Liver (tissue), 3 donors: ENCODE measurements at regions not wholly inside any gene's neighbourhood (a gene's known extent, or its start where the extent isn't known, plus 50 kb on each side); places are given as distances from the start of the nearest gene placed in this dataset.

Experiments
- GABPA ChIP-seq, 2 donors: IDR thresholded peaks in 1 of 2; conservative IDR thresholded peaks in 1 of 2; 2 replicates each; pipeline ENCODE4 v1.6.1; 2016; ENCODE audit warnings: antibody characterized with exemption in 2 of 2, mild to moderate bottlenecking in 1 of 2, moderate library complexity in 1 of 2
- HNF4A ChIP-seq, 2 donors: conservative IDR thresholded peaks; 2 replicates each; pipeline ENCODE4 v1.6.1; 2016; ENCODE audit warnings: antibody characterized with exemption in 2 of 2, mild to moderate bottlenecking in 2 of 2
- HNF4G ChIP-seq: IDR thresholded peaks from 2 replicates; pipeline ENCODE4 v1.6.1; 2016; ENCODE audit warnings: antibody characterized with exemption
- RAD21 ChIP-seq, 2 donors: IDR thresholded peaks; 2 replicates each; pipeline ENCODE4 v1.6.1; 2016; ENCODE audit warnings: antibody characterized with exemption in 2 of 2, mild to moderate bottlenecking in 2 of 2
- RXRA ChIP-seq, 2 donors: IDR thresholded peaks; 2 replicates each; pipeline ENCODE4 v1.6.1; 2017 to 2018; ENCODE audit warnings: antibody characterized with exemption in 2 of 2, mild to moderate bottlenecking in 1 of 2
- SP1 ChIP-seq: IDR thresholded peaks from 2 replicates; pipeline ENCODE4 v1.6.1; 2018; ENCODE audit warnings: antibody characterized with exemption, mild to moderate bottlenecking
- YY1 ChIP-seq: IDR thresholded peaks from 2 replicates; pipeline ENCODE4 v1.6.1; 2016; ENCODE audit warnings: antibody characterized with exemption, mild to moderate bottlenecking
- TF ChIP-seq, protein P1 (sequence below): fragments of 150-350 bp; IDR thresholded peaks from 2 replicates; pipeline ENCODE4 v1.5.1; 2017; ENCODE audit warnings: improper control_type of control experiment, low read depth, low read length; ENCODE audit not compliant: missing input control
- TF ChIP-seq, protein P2 (sequence below): IDR thresholded peaks from 2 replicates; pipeline ENCODE4 v1.6.1; 2016; ENCODE audit warnings: antibody characterized with exemption
- TF ChIP-seq, protein P3 (sequence below): IDR thresholded peaks from 2 replicates; pipeline ENCODE4 v1.6.1; 2016; ENCODE audit warnings: antibody characterized with exemption
- TF ChIP-seq, protein P4 (sequence below): IDR thresholded peaks from 2 replicates; pipeline ENCODE4 v1.6.1; 2016; ENCODE audit warnings: antibody characterized with exemption, mild to moderate bottlenecking
- donor health status: healthy.
- donor health status: healthy.

DNA sequence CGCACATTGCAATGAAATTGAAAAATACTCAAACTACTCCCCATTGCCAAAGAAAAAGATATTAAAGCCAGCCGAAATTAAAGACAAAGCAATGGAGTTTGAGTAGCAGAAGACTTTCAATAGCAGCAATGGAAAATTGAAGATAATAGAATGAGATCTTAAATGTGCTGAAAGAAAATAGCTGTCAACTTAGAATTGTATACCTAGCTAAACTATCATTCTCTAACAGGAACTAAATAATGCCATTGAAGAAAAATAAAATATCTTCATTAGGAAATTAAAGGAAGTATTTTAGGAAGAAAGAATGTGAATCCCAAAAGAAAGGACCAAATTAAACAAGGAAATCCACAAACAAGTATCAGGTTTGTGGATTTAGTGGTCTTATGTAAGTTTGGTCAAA is 165.6 kb downstream of the USP31 start:
- TF ChIP-seq, protein P1, sequence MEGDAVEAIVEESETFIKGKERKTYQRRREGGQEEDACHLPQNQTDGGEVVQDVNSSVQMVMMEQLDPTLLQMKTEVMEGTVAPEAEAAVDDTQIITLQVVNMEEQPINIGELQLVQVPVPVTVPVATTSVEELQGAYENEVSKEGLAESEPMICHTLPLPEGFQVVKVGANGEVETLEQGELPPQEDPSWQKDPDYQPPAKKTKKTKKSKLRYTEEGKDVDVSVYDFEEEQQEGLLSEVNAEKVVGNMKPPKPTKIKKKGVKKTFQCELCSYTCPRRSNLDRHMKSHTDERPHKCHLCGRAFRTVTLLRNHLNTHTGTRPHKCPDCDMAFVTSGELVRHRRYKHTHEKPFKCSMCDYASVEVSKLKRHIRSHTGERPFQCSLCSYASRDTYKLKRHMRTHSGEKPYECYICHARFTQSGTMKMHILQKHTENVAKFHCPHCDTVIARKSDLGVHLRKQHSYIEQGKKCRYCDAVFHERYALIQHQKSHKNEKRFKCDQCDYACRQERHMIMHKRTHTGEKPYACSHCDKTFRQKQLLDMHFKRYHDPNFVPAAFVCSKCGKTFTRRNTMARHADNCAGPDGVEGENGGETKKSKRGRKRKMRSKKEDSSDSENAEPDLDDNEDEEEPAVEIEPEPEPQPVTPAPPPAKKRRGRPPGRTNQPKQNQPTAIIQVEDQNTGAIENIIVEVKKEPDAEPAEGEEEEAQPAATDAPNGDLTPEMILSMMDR = no peak
- TF ChIP-seq RAD21 (IDR thresholded peaks at IDR 0.05) = no peak
- TF ChIP-seq, protein P2, sequence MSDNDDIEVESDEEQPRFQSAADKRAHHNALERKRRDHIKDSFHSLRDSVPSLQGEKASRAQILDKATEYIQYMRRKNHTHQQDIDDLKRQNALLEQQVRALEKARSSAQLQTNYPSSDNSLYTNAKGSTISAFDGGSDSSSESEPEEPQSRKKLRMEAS = no peak
- no peak for TF ChIP-seq GABPA (IDR thresholded peaks at IDR 0.05 in 1 of 2, conservative IDR thresholded peaks at IDR 0.05 in 1 of 2)
- TF ChIP-seq, protein P3, sequence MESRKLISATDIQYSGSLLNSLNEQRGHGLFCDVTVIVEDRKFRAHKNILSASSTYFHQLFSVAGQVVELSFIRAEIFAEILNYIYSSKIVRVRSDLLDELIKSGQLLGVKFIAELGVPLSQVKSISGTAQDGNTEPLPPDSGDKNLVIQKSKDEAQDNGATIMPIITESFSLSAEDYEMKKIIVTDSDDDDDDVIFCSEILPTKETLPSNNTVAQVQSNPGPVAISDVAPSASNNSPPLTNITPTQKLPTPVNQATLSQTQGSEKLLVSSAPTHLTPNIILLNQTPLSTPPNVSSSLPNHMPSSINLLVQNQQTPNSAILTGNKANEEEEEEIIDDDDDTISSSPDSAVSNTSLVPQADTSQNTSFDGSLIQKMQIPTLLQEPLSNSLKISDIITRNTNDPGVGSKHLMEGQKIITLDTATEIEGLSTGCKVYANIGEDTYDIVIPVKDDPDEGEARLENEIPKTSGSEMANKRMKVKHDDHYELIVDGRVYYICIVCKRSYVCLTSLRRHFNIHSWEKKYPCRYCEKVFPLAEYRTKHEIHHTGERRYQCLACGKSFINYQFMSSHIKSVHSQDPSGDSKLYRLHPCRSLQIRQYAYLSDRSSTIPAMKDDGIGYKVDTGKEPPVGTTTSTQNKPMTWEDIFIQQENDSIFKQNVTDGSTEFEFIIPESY = no peak
- TF ChIP-seq YY1 = no peak
- no peak for TF ChIP-seq HNF4G
- TF ChIP-seq SP1 = no peak
- TF ChIP-seq, protein P4, sequence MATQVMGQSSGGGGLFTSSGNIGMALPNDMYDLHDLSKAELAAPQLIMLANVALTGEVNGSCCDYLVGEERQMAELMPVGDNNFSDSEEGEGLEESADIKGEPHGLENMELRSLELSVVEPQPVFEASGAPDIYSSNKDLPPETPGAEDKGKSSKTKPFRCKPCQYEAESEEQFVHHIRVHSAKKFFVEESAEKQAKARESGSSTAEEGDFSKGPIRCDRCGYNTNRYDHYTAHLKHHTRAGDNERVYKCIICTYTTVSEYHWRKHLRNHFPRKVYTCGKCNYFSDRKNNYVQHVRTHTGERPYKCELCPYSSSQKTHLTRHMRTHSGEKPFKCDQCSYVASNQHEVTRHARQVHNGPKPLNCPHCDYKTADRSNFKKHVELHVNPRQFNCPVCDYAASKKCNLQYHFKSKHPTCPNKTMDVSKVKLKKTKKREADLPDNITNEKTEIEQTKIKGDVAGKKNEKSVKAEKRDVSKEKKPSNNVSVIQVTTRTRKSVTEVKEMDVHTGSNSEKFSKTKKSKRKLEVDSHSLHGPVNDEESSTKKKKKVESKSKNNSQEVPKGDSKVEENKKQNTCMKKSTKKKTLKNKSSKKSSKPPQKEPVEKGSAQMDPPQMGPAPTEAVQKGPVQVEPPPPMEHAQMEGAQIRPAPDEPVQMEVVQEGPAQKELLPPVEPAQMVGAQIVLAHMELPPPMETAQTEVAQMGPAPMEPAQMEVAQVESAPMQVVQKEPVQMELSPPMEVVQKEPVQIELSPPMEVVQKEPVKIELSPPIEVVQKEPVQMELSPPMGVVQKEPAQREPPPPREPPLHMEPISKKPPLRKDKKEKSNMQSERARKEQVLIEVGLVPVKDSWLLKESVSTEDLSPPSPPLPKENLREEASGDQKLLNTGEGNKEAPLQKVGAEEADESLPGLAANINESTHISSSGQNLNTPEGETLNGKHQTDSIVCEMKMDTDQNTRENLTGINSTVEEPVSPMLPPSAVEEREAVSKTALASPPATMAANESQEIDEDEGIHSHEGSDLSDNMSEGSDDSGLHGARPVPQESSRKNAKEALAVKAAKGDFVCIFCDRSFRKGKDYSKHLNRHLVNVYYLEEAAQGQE = no peak
- TF ChIP-seq RXRA (IDR thresholded peaks at IDR 0.05) = no peak
- TF ChIP-seq HNF4A (conservative IDR thresholded peaks at IDR 0.05) = no peak
